Common myeloid progenitor, CD34-positive (primary cell): ENCODE measurements at regions not wholly inside any gene's neighbourhood (a gene's known extent, or its start where the extent isn't known, plus 50 kb on each side); places are given as distances from the start of the nearest gene placed in this dataset.

ENCODE experiments used
- CTCF ChIA-PET: fragments of 350-600 bp; sonication (Branson Sonifier 250); formaldehyde crosslinking; loops from one replicate; lab custom pipeline; 2021; ENCODE audit warnings: antibody characterized with exemption; lab: Charles Lee
- POLR2A ChIA-PET: fragments of 350-600 bp; sonication (Branson Sonifier 250); formaldehyde crosslinking; loops from one replicate; lab custom pipeline; 2021; ENCODE audit warnings: antibody characterized with exemption; lab: Charles Lee
- DNase-seq, 3 donors: peaks; one replicate each; pipeline versions ENCODE4 v3.0.0 to v3.0.0-alpha.2; 2013
- H3K27ac ChIP-seq, 2 experiments: 1 replicate in 1 of 2; 2 replicates in 1 of 2; pipeline ENCODE4 v1.7.0; 2013; ENCODE audit warnings: inconsistent platforms in 2 of 2, low read length in 2 of 2, mild to moderate bottlenecking in 2 of 2, low read depth in 1 of 2, moderate library complexity in 1 of 2; ENCODE audit not compliant: severe bottlenecking in 2 of 2, insufficient read depth in 1 of 2, poor library complexity in 1 of 2
- H3K27me3 ChIP-seq, 5 experiments: replicated peaks in 2 of 5; 1 replicate in 3 of 5; 2 replicates in 2 of 5; pipeline versions ENCODE4 v1.6.1 to v1.7.0; 2013; ENCODE audit warnings: low read length in 4 of 5, mild to moderate bottlenecking in 2 of 5, moderate library complexity in 2 of 5, inconsistent platforms in 1 of 5; ENCODE audit not compliant: insufficient read depth in 5 of 5, control insufficient read depth in 4 of 5
- H3K36me3 ChIP-seq, 4 experiments: 1 replicate in 2 of 4; 2 replicates in 2 of 4; pipeline versions ENCODE4 v1.6.1 to v1.7.0; 2013; ENCODE audit warnings: low read length in 3 of 4, control low read depth in 1 of 4, mild to moderate bottlenecking in 1 of 4; ENCODE audit not compliant: control insufficient read depth in 4 of 4, insufficient read depth in 4 of 4
- H3K4me1 ChIP-seq, 4 experiments: 1 replicate in 3 of 4; 2 replicates in 1 of 4; pipeline versions ENCODE4 v1.6.1 to v1.7.1; 2013; ENCODE audit warnings: low read length in 3 of 4, mild to moderate bottlenecking in 3 of 4, control low read depth in 1 of 4, inconsistent platforms in 1 of 4, moderate library complexity in 1 of 4; ENCODE audit not compliant: control insufficient read depth in 4 of 4, insufficient read depth in 4 of 4; ENCODE audit errors: control extremely low read depth in 1 of 4
- H3K4me3 ChIP-seq, 7 experiments: 1 replicate in 4 of 7; 2 replicates in 3 of 7; pipeline versions ENCODE4 v1.5.1 to v1.7.0; 2013; ENCODE audit warnings: mild to moderate bottlenecking in 7 of 7, low read length in 6 of 7, moderate library complexity in 6 of 7, inconsistent platforms in 2 of 7, low read depth in 2 of 7, control low read depth in 1 of 7; ENCODE audit not compliant: insufficient read depth in 4 of 7, control insufficient read depth in 1 of 7; ENCODE audit errors: extremely low read depth in 1 of 7
- H3K9me3 ChIP-seq, 5 experiments: 1 replicate in 4 of 5; 2 replicates in 1 of 5; pipeline versions ENCODE4 v1.6.1 to v1.7.1; 2013; ENCODE audit warnings: low read length in 4 of 5, mild to moderate bottlenecking in 2 of 5, inconsistent platforms in 1 of 5, low read depth in 1 of 5, moderate library complexity in 1 of 5; ENCODE audit not compliant: control insufficient read depth in 4 of 5, insufficient read depth in 2 of 5; ENCODE audit errors: control extremely low read depth in 1 of 5
- WGBS: methylation state at CpG from one replicate; pipeline ENCODE4 v1.1.5; 2013; ENCODE audit not compliant: insufficient coverage; 5-methylcytosine and 5-hydroxymethylcytosine counted together

DNA sequence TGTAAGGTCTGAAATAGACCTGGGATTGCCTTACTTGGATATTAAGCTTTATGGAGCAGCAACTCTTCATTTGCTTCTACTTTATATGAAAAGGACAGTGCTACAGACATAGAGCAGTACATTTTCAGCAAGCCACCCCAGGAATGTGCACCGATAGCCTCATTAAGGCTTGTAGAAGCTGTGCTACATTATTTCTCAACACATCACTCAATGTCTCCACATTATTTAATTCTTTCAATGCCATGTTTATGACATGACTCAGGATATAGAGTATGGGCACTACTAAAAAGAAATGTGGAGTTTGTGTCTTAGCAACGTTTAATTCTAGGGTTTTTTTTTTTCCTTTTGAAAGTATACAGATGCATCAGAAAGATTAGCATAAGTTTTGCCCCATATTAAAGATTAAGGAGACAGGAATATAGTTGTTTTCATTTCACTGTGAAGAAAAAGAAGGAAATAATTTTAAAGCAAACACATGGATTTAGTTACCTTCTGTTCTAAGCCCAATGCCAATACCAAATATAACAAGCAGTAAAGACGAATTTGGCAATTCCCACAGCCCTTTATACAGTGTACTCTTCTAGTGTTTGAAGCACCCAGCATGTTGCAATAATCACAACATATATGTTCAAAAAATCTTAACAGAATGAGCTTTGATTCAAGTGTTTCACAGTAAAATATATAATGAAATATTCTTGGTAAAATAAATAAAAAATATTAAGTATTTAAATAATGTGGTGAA, 2140.1 kb upstream of the AGA start:
- no peaks in the 10 kb centered on the region for H3K4me1 ChIP-seq
- 100% methylated on average over 2 of the region's 3 CpGs for WGBS
- POLR2A ChIA-PET, result no interaction called here
- CTCF ChIA-PET, result no interaction called here
- DNase-seq, result no peak
- no peaks in the 10 kb centered on the region for H3K27me3 ChIP-seq
- no peaks in the 10 kb centered on the region for H3K9me3 ChIP-seq
- H3K36me3 ChIP-seq, result no peaks in the 10 kb centered on the region
- no peak overlapping the region for H3K4me3 ChIP-seq
- H3K27ac ChIP-seq, result no peak overlapping the region

DNA sequence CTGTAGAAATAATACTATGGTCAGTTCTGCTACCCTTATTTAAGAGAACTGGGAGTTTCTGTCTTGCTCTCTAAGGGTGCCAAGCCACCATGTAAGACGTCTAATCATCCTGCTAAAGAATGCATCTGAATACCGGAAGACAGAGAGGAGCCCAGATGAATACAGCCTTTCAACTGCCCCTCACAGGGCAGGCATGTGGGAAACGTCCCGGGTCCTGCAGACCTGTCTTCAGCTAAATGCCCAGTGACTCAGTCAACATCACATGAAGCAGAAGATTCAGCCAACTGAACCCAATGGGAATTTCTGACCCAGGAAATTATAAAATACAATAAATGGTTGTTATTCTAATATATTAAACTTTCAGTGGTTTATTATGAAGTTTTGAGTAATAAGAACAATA, 2141.0 kb upstream of the AGA start:
- POLR2A ChIA-PET, result no interaction called here

DNA sequence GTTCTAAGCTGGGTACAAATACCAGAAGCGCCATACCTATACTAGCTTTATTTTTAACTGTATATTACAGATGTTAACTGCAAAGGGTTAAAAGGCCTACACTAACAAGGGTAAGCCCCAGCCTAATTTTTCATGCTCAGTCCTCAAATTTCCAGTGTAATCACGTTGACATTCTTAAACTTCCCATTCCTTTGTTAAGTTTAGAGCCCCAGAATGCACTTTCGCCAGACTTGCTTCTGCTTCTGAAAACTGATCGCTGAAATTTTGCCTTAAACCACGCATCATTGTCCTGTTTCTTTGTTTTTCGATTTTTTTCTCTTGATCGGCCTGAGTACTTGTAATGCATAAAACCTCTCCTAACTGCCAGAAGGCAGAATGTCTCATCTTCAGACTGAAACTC, 2141.9 kb upstream of the AGA start:
- Histone ChIP-seq H3K9me3 (no peaks in the 10 kb centered on the region), H3K4me1 (no peaks in the 10 kb centered on the region), H3K27me3 (no peaks in the 10 kb centered on the region), H3K27ac (no peak overlapping the region), H3K36me3 (no peaks in the 10 kb centered on the region), H3K4me3 (no peak overlapping the region)
- ChIA-PET CTCF (no interaction called here), POLR2A (no interaction called here)
- DNase-seq, result no peak
- 82% methylated on average over 6 of the region's 7 CpGs for WGBS

More for the DNA sequence above, 2141.0 kb upstream of the AGA start:
- no peaks in the 10 kb centered on the region for H3K4me1 ChIP-seq
- CTCF ChIA-PET, result no interaction called here
- no peaks in the 10 kb centered on the region for H3K9me3 ChIP-seq
- H3K36me3 ChIP-seq, result no peaks in the 10 kb centered on the region
- no peak overlapping the region for H3K4me3 ChIP-seq
- no peak overlapping the region for H3K27ac ChIP-seq
- no peak for DNase-seq
- no peaks in the 10 kb centered on the region for H3K27me3 ChIP-seq
- WGBS, result 61% methylated on average over 4 of the region's 4 CpGs

DNA sequence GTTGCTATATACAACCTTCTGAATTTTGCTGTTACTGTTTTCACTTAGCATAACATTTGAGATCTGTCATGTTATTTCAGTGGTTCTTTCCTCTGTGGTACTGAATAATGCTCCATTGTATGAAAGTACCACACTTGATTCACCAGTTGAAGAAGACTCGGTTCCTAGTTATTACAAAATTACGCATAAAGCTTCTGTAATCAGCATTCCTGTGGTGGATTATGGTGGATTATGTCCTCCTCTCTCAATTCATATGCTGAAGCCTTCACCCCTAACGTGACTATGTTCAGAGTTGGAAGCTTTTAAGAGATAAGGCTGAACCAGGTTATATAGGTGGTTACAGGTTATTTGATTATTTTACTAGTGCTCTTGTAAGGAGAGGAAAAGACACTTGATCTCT, 2143.5 kb upstream of the AGA start:
- no peaks in the 10 kb centered on the region for H3K27me3 ChIP-seq
- H3K27ac ChIP-seq, result no peak overlapping the region
- H3K9me3 ChIP-seq, result no peaks in the 10 kb centered on the region
- no peak for DNase-seq
- H3K4me1 ChIP-seq, result no peaks in the 10 kb centered on the region
- no peaks in the 10 kb centered on the region for H3K36me3 ChIP-seq
- ChIA-PET CTCF (no interaction called here), POLR2A (no interaction called here)
- H3K4me3 ChIP-seq, result no peak overlapping the region
- 100% methylated on average over 1 of the region's 3 CpGs for WGBS

DNA sequence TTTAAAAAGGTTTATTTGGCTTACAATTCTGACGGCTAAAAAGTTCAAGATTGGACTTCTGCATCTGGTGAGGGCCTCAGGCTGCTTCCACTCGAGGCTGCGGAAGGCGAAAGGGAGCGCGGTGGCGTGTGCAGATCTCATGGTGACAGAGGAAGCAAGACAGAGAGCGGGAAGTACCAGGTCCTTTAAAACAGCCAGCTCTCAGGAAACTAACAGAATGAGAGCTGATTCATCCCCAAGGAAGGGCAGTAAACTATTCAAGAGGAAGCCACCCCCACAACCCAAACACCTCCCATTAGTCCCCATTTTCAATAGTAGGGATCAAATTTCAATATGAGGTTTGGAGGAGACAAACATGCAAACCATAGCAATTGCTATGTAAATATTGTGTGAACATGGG, 2144.2 kb upstream of the AGA start:
- Histone ChIP-seq H3K4me1 (no peaks in the 10 kb centered on the region), H3K27me3 (no peaks in the 10 kb centered on the region), H3K36me3 (no peaks in the 10 kb centered on the region), H3K27ac (no peak overlapping the region), H3K4me3 (no peak overlapping the region), H3K9me3 (no peaks in the 10 kb centered on the region)
- ChIA-PET CTCF (no interaction called here), POLR2A (no interaction called here)
- DNase-seq, result no peak
- WGBS, result 94% methylated on average over 7 of the region's 8 CpGs

DNA sequence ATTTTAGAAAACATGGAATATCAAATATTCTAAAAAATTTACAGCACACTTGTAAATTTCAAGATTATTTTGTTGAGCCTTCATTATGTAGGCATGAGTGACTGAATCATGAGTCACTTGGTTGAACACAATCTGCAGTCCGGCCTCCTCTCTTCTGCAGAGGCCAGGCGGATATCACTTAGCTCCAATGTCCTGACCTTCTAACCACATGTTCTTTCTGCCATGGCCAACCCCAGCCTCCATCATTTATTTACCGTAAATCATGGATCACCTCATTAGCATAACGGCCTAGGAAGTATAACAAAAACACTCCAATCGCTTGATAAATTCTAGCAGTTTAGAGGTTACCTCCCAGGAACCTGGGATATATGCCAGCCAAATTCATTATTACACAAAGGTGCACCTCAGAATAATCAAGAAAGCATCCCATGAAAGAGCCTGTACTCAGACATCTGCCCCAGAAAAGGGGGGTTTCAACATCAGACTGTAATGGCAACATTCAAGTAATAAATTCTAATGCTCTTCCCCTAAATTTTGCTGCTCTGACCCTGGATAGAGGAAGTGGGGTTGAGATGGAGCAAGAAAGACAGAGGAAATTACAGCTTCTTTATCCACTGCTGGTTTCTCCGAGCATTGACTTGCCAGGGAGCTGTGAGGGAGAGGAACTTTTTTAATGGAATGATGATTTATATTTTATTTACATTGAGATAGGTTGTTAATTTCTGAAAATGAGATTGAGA, 2153.6 kb upstream of the AGA start:
- ChIA-PET CTCF (no interaction called here), POLR2A (no interaction called here)
- no peaks in the 10 kb centered on the region for H3K9me3 ChIP-seq
- no peak for DNase-seq
- no peak overlapping the region for H3K4me3 ChIP-seq
- no peak overlapping the region for H3K27ac ChIP-seq
- H3K36me3 ChIP-seq, result no peaks in the 10 kb centered on the region
- 76% methylated on average over 4 of the region's 6 CpGs for WGBS
- no peaks in the 10 kb centered on the region for H3K27me3 ChIP-seq
- H3K4me1 ChIP-seq, result no peaks in the 10 kb centered on the region

DNA sequence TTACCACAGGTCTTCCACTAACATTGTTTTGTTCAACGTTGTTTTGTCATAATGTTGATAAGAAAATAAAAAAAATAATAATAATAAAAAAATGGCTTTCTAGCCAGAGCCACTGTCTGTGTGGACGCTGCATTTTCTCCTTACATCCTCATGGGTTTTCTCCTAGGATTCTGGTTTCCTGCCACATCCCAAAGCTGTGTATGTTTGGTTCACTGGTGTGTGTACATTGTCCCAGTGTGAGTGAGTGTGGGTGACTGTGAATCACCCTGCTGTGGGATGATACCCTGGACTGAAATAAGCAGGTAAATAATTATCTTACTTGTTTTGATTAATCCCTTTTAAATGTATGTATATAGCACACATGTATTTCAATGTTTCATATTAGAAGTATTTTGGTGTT, 2154.4 kb upstream of the AGA start:
- CTCF ChIA-PET, result no interaction called here
- Histone ChIP-seq H3K9me3 (no peaks in the 10 kb centered on the region), H3K4me1 (peaks cover 0 to 2% (median under 1%) of the 10 kb centered on the region in 4 experiments), H3K36me3 (no peaks in the 10 kb centered on the region), H3K4me3 (no peak overlapping the region), H3K27ac (no peak overlapping the region), H3K27me3 (no peaks in the 10 kb centered on the region)
- 63% methylated on average over 1 of the region's 2 CpGs for WGBS
- POLR2A ChIA-PET, result no interaction called here
- no peak for DNase-seq
